WTC11 (cell line): ENCODE measurements at regions not wholly inside any gene's neighbourhood (a gene's known extent, or its start where the extent isn't known, plus 50 kb on each side); places are given as distances from the start of the nearest gene placed in this dataset.

Source experiments
- ATAC-seq: fragments of 200-7000 bp; cut with Tn5 transposase; 2 replicates; pipeline ENCODE4 v1.10.0; 2021; ENCODE audit warnings: mild to moderate bottlenecking, moderate library complexity
- CTCF ChIA-PET: fragments of 300-600 bp; sonication (Branson Sonifier 250); formaldehyde crosslinking; loops from one replicate; lab custom pipeline; 2021; ENCODE audit warnings: antibody characterized with exemption; lab: Charles Lee
- POLR2A ChIA-PET: fragments of 350-600 bp; sonication (Branson Sonifier 250); formaldehyde crosslinking; loops from one replicate; lab custom pipeline; 2021; ENCODE audit warnings: antibody characterized with exemption; lab: Charles Lee
- DNase-seq: peaks from one replicate; pipeline ENCODE4 v3.0.0; 2021; ENCODE audit warnings: low spot score
- H3K27ac Mint-ChIP-seq: 2 replicates; pipeline ENCODE4 v1.8.0; 2021; ENCODE audit warnings: mixed read lengths
- H3K27me3 Mint-ChIP-seq: 2 replicates; pipeline ENCODE4 v1.8.0; 2021; ENCODE audit warnings: low read depth, mild to moderate bottlenecking, moderate library complexity, mixed read lengths
- H3K36me3 Mint-ChIP-seq: 2 replicates; pipeline ENCODE4 v1.8.0; 2021; ENCODE audit warnings: mixed read lengths
- H3K4me1 Mint-ChIP-seq: 2 replicates; pipeline ENCODE4 v1.8.0; 2022; ENCODE audit warnings: mixed read lengths
- H3K4me3 Mint-ChIP-seq: 2 replicates; pipeline ENCODE4 v1.8.0; 2021; ENCODE audit warnings: mild to moderate bottlenecking, moderate library complexity, mixed read lengths
- H3K9me3 Mint-ChIP-seq: 2 replicates; pipeline ENCODE4 v1.8.0; 2021; ENCODE audit warnings: mixed read lengths
- ATF3 ChIP-seq: sonication (generic); formaldehyde crosslinking; conservative IDR thresholded peaks from 2 replicates; pipeline ENCODE4 v1.8.1; 2022; ENCODE audit warnings: mild to moderate bottlenecking, missing genetic modification reagents
- CBFB ChIP-seq: sonication (generic); formaldehyde crosslinking; IDR thresholded peaks from 2 replicates; pipeline ENCODE4 v1.8.1; 2022; ENCODE audit warnings: mild to moderate bottlenecking, low read depth, missing genetic modification reagents
- JUN ChIP-seq: sonication (generic); formaldehyde crosslinking; IDR thresholded peaks from 2 replicates; pipeline ENCODE4 v1.8.0; 2023; ENCODE audit warnings: mild to moderate bottlenecking, missing genetic modification reagents
- KAT7 ChIP-seq: sonication (generic); formaldehyde crosslinking; IDR thresholded peaks from 2 replicates; pipeline ENCODE4 v1.8.1; 2023; ENCODE audit warnings: missing genetic modification reagents, mild to moderate bottlenecking, borderline replicate concordance
- NFATC4 ChIP-seq: fragments of 250-450 bp; sonication (Bioruptor Pico); IDR thresholded peaks from 2 replicates; pipeline ENCODE4 v1.9.0; 2021; ENCODE audit warnings: mild to moderate bottlenecking
- SMAD3 ChIP-seq: sonication (generic); formaldehyde crosslinking; IDR thresholded peaks from 2 replicates; pipeline ENCODE4 v1.8.0; 2022; ENCODE audit warnings: missing genetic modification reagents, mild to moderate bottlenecking, borderline replicate concordance
- SP1 ChIP-seq: sonication (generic); formaldehyde crosslinking; conservative IDR thresholded peaks from 2 replicates; pipeline ENCODE4 v1.8.1; 2022; ENCODE audit warnings: missing genetic modification reagents
- TEAD4 ChIP-seq: sonication (generic); formaldehyde crosslinking; IDR thresholded peaks from 2 replicates; pipeline ENCODE4 v1.8.0; 2022; ENCODE audit warnings: mild to moderate bottlenecking, missing genetic modification reagents
- ZNF138 ChIP-seq: sonication (generic); formaldehyde crosslinking; conservative IDR thresholded peaks from 2 replicates; pipeline ENCODE4 v1.8.1; 2022; ENCODE audit warnings: mild to moderate bottlenecking, moderate library complexity, missing genetic modification reagents
- ZNF317 ChIP-seq: sonication (generic); formaldehyde crosslinking; IDR thresholded peaks from 2 replicates; pipeline ENCODE4 v1.8.1; 2023; ENCODE audit warnings: low read depth, mild to moderate bottlenecking, moderate library complexity, missing genetic modification reagents, borderline replicate concordance
- ZNF532 ChIP-seq: fragments of 250-450 bp; sonication (Bioruptor Pico); IDR thresholded peaks from 2 replicates; pipeline ENCODE4 v1.9.0; 2021; ENCODE audit warnings: mild to moderate bottlenecking, borderline replicate concordance
- TF ChIP-seq, protein P1 (sequence below): sonication (generic); formaldehyde crosslinking; IDR thresholded peaks from 2 replicates; pipeline ENCODE4 v1.8.0; 2023; ENCODE audit warnings: missing genetic modification reagents
- TF ChIP-seq, protein P2 (sequence below): fragments of 250-450 bp; sonication (Bioruptor Pico); conservative IDR thresholded peaks from 2 replicates; pipeline ENCODE4 v1.9.0; 2021; ENCODE audit warnings: mild to moderate bottlenecking
- TF ChIP-seq, protein P3 (sequence below): sonication (generic); formaldehyde crosslinking; IDR thresholded peaks from 2 replicates; pipeline ENCODE4 v1.8.1; 2023; ENCODE audit warnings: mild to moderate bottlenecking, moderate library complexity, missing genetic modification reagents

DNA sequence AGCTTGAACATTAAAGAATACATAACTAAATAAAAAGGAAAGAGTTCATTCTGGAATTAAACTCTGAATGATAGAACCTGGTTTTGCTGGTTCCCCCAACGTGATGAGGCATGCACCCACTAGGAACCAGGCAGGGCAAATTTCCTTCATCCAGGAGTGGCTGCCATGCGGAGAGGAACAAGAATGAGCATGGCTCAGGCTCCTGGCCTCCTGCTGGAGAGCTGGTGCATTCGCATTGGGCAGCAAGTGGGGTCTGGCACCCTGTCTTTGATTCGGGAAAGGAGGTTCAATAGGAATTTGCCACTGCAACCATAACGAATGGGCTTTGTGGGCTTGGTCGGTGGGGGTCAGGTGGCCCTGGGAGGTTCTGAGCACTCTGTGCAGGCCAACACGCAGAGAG lies 169.8 kb upstream of the TENM4 start (continued):
- TF ChIP-seq ZNF532 (no peak), KAT7 (CRISPR knock-in tag) (no peak), ATF3 (no peak), ZNF138 (CRISPR knock-in tag) (no peak)
- TF ChIP-seq, protein P1, sequence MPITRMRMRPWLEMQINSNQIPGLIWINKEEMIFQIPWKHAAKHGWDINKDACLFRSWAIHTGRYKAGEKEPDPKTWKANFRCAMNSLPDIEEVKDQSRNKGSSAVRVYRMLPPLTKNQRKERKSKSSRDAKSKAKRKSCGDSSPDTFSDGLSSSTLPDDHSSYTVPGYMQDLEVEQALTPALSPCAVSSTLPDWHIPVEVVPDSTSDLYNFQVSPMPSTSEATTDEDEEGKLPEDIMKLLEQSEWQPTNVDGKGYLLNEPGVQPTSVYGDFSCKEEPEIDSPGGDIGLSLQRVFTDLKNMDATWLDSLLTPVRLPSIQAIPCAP (CRISPR knock-in tag) = no peak
- TF ChIP-seq, protein P2, sequence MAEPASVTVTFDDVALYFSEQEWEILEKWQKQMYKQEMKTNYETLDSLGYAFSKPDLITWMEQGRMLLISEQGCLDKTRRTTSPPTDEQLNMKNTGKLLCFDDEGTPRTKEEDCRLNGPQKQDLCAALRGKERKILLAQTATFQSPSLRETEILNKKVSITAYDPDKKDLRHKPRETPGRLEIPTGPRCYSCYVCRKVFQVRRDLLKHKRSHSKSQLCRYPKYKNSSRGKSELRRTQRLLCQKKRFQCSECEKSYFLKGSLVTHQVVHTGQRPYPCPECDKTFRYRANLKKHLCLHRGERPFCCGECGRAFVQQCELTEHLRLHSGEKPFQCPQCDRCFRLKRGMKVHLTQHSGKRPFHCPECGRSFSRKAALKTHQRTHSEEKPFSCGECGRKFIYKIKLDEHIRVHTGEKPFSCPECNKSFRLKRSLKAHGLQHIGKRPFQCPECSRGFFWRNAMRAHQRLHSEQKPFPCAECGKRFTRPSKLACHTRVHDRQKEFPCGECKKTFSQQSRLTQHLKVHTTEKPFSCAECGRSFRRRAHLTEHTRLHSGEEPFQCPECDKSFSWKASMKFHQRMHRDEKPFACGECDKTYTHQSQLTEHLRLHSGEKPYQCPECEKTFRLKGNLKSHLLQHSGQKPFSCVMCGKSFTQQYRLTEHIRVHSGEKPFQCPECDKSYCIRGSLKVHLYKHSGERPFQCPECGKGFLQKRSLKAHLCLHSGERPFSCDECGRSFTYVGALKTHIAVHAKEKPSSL (CRISPR knock-in tag) = no peak
- TF ChIP-seq, protein P3, sequence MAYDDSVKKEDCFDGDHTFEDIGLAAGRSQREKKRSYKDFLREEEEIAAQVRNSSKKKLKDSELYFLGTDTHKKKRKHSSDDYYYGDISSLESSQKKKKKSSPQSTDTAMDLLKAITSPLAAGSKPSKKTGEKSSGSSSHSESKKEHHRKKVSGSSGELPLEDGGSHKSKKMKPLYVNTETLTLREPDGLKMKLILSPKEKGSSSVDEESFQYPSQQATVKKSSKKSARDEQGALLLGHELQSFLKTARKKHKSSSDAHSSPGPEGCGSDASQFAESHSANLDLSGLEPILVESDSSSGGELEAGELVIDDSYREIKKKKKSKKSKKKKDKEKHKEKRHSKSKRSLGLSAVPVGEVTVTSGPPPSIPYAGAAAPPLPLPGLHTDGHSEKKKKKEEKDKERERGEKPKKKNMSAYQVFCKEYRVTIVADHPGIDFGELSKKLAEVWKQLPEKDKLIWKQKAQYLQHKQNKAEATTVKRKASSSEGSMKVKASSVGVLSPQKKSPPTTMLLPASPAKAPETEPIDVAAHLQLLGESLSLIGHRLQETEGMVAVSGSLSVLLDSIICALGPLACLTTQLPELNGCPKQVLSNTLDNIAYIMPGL (CRISPR knock-in tag) = no peak

- no peak overlapping the region for H3K27ac Mint-ChIP-seq
- H3K4me3 Mint-ChIP-seq = no peak overlapping the region
- ChIA-PET CTCF (interaction anchor here (0.7 kb wide), 1 partner anchor 168 kb away, joined by 3 read pairs; no protein-coding TSS in a partner anchor), POLR2A (no interaction called here)
- ATAC-seq (no peak), DNase-seq (no peak)
- no peaks in the 10 kb centered on the region for H3K9me3 Mint-ChIP-seq
- H3K4me1 Mint-ChIP-seq = no peaks in the 10 kb centered on the region
- no peak for TF ChIP-seq NFATC4 (CRISPR knock-in tag)
- TF ChIP-seq KAT7 (CRISPR knock-in tag) = no peak
- no peak for TF ChIP-seq TEAD4 (CRISPR knock-in tag)
- TF ChIP-seq ZNF532 = no peak
- TF ChIP-seq CBFB = no peak
- TF ChIP-seq SP1 (CRISPR knock-in tag) = no peak
- no peak for TF ChIP-seq ZNF317 (CRISPR knock-in tag)
- TF ChIP-seq, protein P2 (CRISPR knock-in tag) = no peak
- TF ChIP-seq SMAD3 (CRISPR knock-in tag) = no peak
- TF ChIP-seq JUN (CRISPR knock-in tag) = no peak
- peaks cover 20% of the 10 kb centered on the region for H3K27me3 Mint-ChIP-seq
- no peaks in the 10 kb centered on the region for H3K36me3 Mint-ChIP-seq
These were observed 169.3 kb upstream of the TENM4 start for GRCh38 chr11:79610139-79610538.
